GM19193 (cell line): ENCODE measurements at regions not wholly inside any gene's neighbourhood (a gene's known extent, or its start where the extent isn't known, plus 50 kb on each side); places are given as distances from the start of the nearest gene placed in this dataset.

Experiments used
- POLR2A ChIP-seq: IDR thresholded peaks from 4 replicates; pipeline ENCODE4 v1.6.1; 2011; ENCODE audit not compliant: insufficient read depth, insufficient read length; ENCODE audit errors: extremely low read depth

- TF ChIP-seq POLR2A, result no peak
Observed at GRCh38 chr7:142612237-142612881, 136.9 kb upstream of the PRSS1 start.

GRCh38 chr7:142611566-142612236, 137.6 kb upstream of the PRSS1 start:
- no peak for TF ChIP-seq POLR2A

GRCh38 chr7:142608630-142609428, 140.4 kb upstream of the PRSS1 start:
- TF ChIP-seq POLR2A, result no peak

- TF ChIP-seq POLR2A, result no peak
Observed at GRCh38 chr7:142607351-142607750, 141.9 kb upstream of the PRSS1 start.

GRCh38 chr7:142606081-142606480, 143.2 kb upstream of the PRSS1 start:
- no peak for TF ChIP-seq POLR2A

- no peak for TF ChIP-seq POLR2A
Observed at GRCh38 chr7:142604671-142605070, 144.6 kb upstream of the PRSS1 start.

GRCh38 chr7:142603870-142604448, 145.3 kb upstream of the PRSS1 start:
- no peak for TF ChIP-seq POLR2A

GRCh38 chr7:142602756-142603155, 146.5 kb upstream of the PRSS1 start:
- TF ChIP-seq POLR2A, result no peak

- TF ChIP-seq POLR2A, result no peak
Observed at GRCh38 chr7:142602183-142602582, 147.1 kb upstream of the PRSS1 start.

- TF ChIP-seq POLR2A, result no peak
Observed at GRCh38 chr7:142598297-142598696, 151.0 kb upstream of the PRSS1 start.

- TF ChIP-seq POLR2A, result no peak
Observed at GRCh38 chr7:142597547-142597946, 151.7 kb upstream of the PRSS1 start.

GRCh38 chr7:142595816-142596516, 153.3 kb upstream of the PRSS1 start:
- no peak for TF ChIP-seq POLR2A

GRCh38 chr7:142594078-142594477, 155.2 kb upstream of the PRSS1 start:
- TF ChIP-seq POLR2A, result no peak

GRCh38 chr7:142593106-142593505, 156.2 kb upstream of the PRSS1 start:
- TF ChIP-seq POLR2A, result no peak

GRCh38 chr7:142592664-142593063, 156.6 kb upstream of the PRSS1 start:
- no peak for TF ChIP-seq POLR2A
